HL-60 (cell line): ENCODE measurements at regions not wholly inside any gene's neighbourhood (a gene's known extent, or its start where the extent isn't known, plus 50 kb on each side); places are given as distances from the start of the nearest gene placed in this dataset.

Source experiments
- DNase-seq, 2 experiments: peaks; one replicate each; pipeline ENCODE4 v3.0.0-alpha.2; 2010 to 2020; ENCODE audit warnings: low read depth in 1 of 2, low spot score in 1 of 2
- H3K27ac ChIP-seq: fragments of 250-450 bp; sonication (Bioruptor Pico); replicated peaks from 2 replicates; pipeline ENCODE4 v1.5.1; 2020; ENCODE audit warnings: mild to moderate bottlenecking, moderate library complexity
- H3K27me3 ChIP-seq: fragments of 250-450 bp; sonication (Bioruptor Pico); 2 replicates; pipeline ENCODE4 v1.5.1; 2021; ENCODE audit warnings: mild to moderate bottlenecking, moderate library complexity; ENCODE audit not compliant: insufficient read depth, poor library complexity, severe bottlenecking
- H3K4me3 ChIP-seq: replicated peaks from 2 replicates; pipeline ENCODE4 v1.5.1; 2011; ENCODE audit warnings: mild to moderate bottlenecking, control low read depth, low read length; ENCODE audit not compliant: insufficient read depth
- GABPA ChIP-seq: IDR thresholded peaks from 2 replicates; pipeline ENCODE4 v1.6.1; 2012; ENCODE audit warnings: low read depth
- POLR2AphosphoS5 ChIP-seq: IDR thresholded peaks from 2 replicates; pipeline ENCODE4 v1.6.1; 2012; ENCODE audit warnings: low read depth
- SPI1 ChIP-seq: IDR thresholded peaks from 2 replicates; pipeline ENCODE4 v1.6.1; 2012; ENCODE audit warnings: low read depth, mild to moderate bottlenecking, borderline replicate concordance
- TF ChIP-seq, protein P1 (sequence below): IDR thresholded peaks from one replicate; pipeline ENCODE4 v1.5.1; 2011; ENCODE audit warnings: low read length, control low read depth, inconsistent platforms; ENCODE audit not compliant: insufficient read depth
- TF ChIP-seq, protein P2 (sequence below): IDR thresholded peaks from 2 replicates; pipeline ENCODE4 v1.6.1; 2012; ENCODE audit warnings: low read depth; ENCODE audit not compliant: insufficient replicate concordance

DNA sequence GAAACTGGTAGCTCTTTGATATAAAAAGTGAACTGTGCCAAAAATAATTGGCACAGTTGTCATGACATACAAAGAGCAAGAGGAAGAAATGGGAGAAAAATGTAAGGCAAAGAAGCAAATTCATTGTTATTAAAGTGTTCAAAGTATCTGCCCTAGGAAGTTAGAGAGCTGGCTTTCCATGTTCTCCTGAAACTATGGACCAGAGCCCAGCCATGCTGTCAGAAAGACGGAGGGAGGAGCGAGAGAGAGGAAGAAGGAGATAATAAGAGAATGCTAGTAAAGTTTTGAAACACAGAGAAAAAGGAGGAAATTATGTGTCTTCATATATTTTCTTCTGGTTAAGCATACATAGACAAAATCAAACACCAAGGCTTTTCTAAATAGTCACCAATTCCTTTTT lies 78.1 kb upstream of the PELI2 start:
- TF ChIP-seq POLR2AphosphoS5 (no peak), GABPA (no peak)
- TF ChIP-seq, protein P1, sequence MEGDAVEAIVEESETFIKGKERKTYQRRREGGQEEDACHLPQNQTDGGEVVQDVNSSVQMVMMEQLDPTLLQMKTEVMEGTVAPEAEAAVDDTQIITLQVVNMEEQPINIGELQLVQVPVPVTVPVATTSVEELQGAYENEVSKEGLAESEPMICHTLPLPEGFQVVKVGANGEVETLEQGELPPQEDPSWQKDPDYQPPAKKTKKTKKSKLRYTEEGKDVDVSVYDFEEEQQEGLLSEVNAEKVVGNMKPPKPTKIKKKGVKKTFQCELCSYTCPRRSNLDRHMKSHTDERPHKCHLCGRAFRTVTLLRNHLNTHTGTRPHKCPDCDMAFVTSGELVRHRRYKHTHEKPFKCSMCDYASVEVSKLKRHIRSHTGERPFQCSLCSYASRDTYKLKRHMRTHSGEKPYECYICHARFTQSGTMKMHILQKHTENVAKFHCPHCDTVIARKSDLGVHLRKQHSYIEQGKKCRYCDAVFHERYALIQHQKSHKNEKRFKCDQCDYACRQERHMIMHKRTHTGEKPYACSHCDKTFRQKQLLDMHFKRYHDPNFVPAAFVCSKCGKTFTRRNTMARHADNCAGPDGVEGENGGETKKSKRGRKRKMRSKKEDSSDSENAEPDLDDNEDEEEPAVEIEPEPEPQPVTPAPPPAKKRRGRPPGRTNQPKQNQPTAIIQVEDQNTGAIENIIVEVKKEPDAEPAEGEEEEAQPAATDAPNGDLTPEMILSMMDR, result no peak
- H3K4me3 ChIP-seq, result no peak overlapping the region
- DNase-seq, result no peak
- H3K27me3 ChIP-seq, result no peaks in the 10 kb centered on the region
- no peak overlapping the region for H3K27ac ChIP-seq

DNA sequence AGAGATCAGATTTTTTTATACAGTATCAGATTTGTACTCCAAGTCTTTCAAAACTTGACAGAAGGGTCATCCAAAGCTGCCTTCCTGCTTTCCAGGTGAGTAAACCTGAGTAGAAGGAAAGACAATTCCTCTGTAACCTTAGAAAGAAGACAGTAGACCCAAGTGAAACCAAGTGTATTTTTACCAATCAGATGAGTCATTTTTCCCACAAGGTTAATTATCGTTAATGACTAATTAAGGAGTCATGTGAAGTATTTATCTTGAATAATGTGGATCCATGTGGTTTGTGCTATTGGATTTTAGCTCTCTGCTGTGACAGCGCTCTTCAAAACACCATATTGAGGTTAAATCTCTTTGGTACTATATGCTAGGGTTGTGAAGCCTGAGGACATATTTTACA lies 74.0 kb upstream of the PELI2 start:
- Histone ChIP-seq H3K27me3 (no peaks in the 10 kb centered on the region), H3K4me3 (no peak overlapping the region), H3K27ac (no peak overlapping the region)
- TF ChIP-seq, protein P1, result no peak
- TF ChIP-seq GABPA (no peak), SPI1 (no peak)
- TF ChIP-seq, protein P2, sequence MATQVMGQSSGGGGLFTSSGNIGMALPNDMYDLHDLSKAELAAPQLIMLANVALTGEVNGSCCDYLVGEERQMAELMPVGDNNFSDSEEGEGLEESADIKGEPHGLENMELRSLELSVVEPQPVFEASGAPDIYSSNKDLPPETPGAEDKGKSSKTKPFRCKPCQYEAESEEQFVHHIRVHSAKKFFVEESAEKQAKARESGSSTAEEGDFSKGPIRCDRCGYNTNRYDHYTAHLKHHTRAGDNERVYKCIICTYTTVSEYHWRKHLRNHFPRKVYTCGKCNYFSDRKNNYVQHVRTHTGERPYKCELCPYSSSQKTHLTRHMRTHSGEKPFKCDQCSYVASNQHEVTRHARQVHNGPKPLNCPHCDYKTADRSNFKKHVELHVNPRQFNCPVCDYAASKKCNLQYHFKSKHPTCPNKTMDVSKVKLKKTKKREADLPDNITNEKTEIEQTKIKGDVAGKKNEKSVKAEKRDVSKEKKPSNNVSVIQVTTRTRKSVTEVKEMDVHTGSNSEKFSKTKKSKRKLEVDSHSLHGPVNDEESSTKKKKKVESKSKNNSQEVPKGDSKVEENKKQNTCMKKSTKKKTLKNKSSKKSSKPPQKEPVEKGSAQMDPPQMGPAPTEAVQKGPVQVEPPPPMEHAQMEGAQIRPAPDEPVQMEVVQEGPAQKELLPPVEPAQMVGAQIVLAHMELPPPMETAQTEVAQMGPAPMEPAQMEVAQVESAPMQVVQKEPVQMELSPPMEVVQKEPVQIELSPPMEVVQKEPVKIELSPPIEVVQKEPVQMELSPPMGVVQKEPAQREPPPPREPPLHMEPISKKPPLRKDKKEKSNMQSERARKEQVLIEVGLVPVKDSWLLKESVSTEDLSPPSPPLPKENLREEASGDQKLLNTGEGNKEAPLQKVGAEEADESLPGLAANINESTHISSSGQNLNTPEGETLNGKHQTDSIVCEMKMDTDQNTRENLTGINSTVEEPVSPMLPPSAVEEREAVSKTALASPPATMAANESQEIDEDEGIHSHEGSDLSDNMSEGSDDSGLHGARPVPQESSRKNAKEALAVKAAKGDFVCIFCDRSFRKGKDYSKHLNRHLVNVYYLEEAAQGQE, result no peak
- DNase-seq, result no peak

DNA sequence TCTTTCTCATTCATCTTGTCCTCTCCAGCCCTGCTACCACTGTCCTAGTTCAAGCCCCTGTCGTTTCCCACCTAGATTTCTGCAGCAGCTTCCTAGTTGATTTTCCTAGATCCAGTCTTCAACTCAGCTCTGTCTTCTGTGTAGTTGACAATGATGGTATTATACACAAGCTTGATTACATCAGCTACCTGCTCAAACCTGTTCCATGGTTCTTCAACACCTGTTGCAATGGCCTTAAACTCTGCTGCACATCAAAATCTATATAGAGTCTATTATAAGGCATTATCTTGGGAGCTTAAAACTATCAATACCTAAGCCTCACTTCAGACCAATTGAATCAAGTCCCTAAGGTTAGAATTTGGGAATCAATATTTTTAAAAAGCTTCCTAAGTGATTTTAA lies 71.7 kb upstream of the PELI2 start:
- Histone ChIP-seq H3K4me3 (no peak overlapping the region), H3K27ac (no peak overlapping the region), H3K27me3 (no peaks in the 10 kb centered on the region)
- DNase-seq, result no peak
- TF ChIP-seq GABPA, result no peak
- TF ChIP-seq SPI1, result no peak
- TF ChIP-seq, protein P2, result no peak
- no peak for TF ChIP-seq POLR2AphosphoS5
- TF ChIP-seq, protein P1, result no peak

DNA sequence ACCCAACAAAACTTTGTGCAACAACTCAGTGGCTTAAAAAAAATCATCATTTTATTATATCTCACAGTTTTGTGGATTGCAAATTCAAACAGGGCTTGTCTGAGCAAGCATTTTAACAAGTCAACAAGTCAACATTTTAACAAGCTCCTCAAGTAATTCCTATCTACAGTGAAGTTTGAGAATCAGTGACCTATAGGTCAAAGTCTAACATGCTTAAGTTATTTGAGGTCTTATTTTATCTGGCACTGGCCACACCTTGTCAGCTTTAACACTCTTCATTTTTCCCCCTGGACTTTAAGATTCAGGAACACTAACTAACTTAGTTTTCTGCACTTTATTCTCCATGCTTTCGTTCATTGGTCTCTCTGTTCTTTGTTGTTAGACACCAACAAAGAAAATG lies 71.2 kb upstream of the PELI2 start:
- Histone ChIP-seq H3K4me3 (no peak overlapping the region), H3K27ac (no peak overlapping the region), H3K27me3 (no peaks in the 10 kb centered on the region)
- TF ChIP-seq GABPA, result no peak
- TF ChIP-seq, protein P2, result no peak
- no peak for TF ChIP-seq SPI1
- TF ChIP-seq POLR2AphosphoS5, result no peak
- TF ChIP-seq, protein P1, result no peak
- no peak for DNase-seq
